GM21825 (cell line): ENCODE measurements at regions not wholly inside any gene's neighbourhood (a gene's known extent, or its start where the extent isn't known, plus 50 kb on each side); places are given as distances from the start of the nearest gene placed in this dataset.
"Not testable (repeated sequence)": the region's sequence is repeated elsewhere in the genome, so short reads cannot be mapped to it uniquely, and the experiment has no call there.

ENCODE experiments used
- ATAC-seq: cut with Tn5 transposase; IDR thresholded peaks from one replicate; pipeline ENCODE4 v1.9.1; 2021; ENCODE audit warnings: mild to moderate bottlenecking, moderate library complexity; ENCODE audit not compliant: unreplicated experiment

GRCh38 chr6:78639111-78640110 is 227.9 kb upstream of the IRAK1BP1 start:
- ATAC-seq, result no peak

- not testable (repeated sequence) for ATAC-seq
Measured at GRCh38 chr6:78643976-78644375, 223.4 kb upstream of the IRAK1BP1 start.

- not testable (repeated sequence) for ATAC-seq
Measured at GRCh38 chr6:78646542-78647415, 220.6 kb upstream of the IRAK1BP1 start.

- not testable (repeated sequence) for ATAC-seq
Measured at GRCh38 chr6:78665819-78666218, 201.5 kb upstream of the IRAK1BP1 start.

DNA sequence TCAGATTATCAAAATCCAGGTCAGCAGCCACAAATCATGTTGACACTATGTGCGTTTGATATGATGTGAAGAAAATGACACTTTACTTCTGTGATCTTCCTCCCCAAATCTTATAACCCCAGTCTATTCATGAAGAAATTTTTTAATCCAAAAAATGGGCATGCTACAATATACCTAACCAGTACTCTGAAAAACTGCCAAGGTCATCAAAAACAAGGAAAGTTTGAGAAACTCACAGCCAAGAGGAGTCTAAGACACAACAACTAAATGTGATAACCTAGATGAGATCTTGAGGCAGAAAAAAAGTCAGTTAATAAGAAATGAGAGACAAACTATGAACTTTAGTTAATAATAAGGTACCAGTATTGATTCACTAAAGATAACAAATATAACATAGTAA is 200.6 kb upstream of the IRAK1BP1 start:
- no peak for ATAC-seq

- no peak for ATAC-seq
Measured at GRCh38 chr6:78670156-78670555, 197.2 kb upstream of the IRAK1BP1 start.

- ATAC-seq, result no peak
Measured at GRCh38 chr6:78670802-78671201, 196.5 kb upstream of the IRAK1BP1 start.

DNA sequence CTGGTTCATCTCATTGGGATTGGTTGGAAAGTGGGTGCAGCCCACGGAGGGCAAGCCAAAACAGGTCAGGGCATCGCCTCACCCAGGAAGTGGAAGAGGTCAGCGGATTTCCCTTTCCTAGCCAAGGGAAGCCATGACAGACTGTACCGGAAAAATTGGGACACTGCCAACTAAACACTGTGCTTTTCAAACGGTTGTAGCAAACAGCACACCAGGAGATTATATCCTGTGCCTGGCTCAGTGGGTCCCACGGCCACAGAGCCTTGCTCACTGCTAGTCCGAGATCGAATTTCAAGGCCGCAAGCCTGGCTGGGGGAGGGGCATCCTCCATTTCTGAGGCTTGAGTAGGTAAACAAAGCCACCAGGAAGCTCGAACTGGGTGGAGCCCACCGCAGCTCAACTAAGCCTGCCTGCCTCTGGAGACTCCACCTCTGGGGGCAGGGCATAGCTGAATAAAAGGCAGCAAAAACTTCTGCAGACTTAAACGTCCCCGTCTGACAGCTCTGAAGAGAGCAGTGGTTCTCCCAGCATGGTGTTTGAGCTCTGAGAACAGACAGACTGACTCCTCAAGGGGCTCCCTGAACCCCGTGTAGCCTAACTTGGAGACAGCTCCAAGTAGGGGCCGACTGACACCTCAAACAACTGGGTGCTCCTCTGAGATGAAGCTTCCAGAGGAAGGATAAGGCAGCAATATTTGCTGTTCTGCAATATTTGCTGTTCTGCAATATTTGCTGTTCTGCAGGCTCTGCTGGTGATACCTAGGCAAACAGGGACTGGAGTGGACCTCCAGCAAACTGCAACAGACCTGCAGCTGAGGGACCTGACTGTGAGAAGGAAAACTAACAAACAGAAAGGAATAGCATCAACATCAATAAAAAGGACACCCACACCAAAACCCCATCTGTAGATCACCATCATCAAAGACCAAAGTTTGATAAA is 191.0 kb upstream of the IRAK1BP1 start:
- not testable (repeated sequence) for ATAC-seq

DNA sequence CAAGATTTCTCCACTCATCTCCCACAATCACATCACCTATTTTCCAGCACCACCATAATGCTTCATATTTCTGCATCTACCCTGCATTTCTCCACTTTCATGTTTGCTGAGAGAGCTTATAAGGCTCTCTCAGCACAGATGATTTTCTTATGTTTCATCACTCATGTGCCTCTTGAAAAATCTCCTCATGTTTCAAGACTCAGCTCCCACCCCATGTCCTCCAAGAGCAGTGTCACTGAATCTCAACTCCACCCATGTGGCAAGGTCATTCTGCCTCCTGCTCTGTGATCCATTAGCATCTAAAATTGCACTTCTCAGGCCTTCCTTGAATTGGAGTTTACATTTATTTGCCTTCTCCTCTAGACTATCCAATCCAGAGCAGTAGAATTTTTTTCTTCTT is 178.7 kb upstream of the IRAK1BP1 start:
- ATAC-seq, result no peak

- no peak for ATAC-seq
Measured at GRCh38 chr6:78693835-78694234, 173.5 kb upstream of the IRAK1BP1 start.

DNA sequence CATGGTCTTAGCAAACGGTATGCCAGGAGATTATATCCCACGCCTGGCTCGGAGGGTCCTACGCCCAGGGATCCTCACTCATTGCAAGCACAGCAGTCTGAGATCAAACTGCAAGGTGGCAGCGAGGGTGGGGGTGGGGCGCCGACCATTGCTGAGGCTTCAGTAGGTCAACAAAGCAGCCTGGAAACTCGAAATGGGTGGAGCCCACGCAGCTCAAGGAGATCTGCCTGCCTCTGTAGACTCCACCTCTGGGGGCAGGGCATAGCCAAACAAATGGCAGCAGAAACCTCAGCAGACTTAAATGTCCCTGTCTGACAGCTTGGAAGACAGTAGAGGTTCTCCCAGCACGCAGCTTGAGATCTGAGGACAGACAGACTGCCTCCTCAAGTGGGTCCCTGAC is 172.7 kb upstream of the IRAK1BP1 start:
- ATAC-seq, result not testable (repeated sequence)

- ATAC-seq, result no peak
Measured at GRCh38 chr6:78700991-78701390, 166.4 kb upstream of the IRAK1BP1 start.

- ATAC-seq, result no peak
Measured at GRCh38 chr6:78701407-78701806, 165.9 kb upstream of the IRAK1BP1 start.

GRCh38 chr6:78709021-78709420 is 158.3 kb upstream of the IRAK1BP1 start:
- ATAC-seq, result no peak

GRCh38 chr6:78713564-78713963 is 153.8 kb upstream of the IRAK1BP1 start:
- ATAC-seq, result no peak

DNA sequence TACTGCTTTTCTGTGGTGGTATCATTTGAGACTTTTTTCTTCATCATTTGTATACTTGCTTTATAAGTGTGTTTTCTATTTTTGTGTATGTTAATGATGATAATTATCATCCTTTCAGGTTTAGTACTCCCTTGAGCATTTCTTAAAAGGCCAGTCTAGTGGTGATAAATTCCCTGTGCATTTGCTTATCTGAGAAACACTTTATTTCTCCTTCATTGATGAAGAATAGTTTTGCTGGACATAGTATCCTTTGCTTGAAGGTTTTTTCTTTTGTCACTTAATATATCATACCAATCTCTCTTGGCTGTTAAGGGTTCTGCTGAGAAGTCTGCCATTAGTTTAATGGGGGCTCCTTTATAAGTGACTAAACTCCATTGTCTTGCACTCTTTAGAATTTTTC is 123.2 kb upstream of the IRAK1BP1 start:
- ATAC-seq, result no peak

GRCh38 chr6:78746457-78746856 is 120.9 kb upstream of the IRAK1BP1 start:
- no peak for ATAC-seq

DNA sequence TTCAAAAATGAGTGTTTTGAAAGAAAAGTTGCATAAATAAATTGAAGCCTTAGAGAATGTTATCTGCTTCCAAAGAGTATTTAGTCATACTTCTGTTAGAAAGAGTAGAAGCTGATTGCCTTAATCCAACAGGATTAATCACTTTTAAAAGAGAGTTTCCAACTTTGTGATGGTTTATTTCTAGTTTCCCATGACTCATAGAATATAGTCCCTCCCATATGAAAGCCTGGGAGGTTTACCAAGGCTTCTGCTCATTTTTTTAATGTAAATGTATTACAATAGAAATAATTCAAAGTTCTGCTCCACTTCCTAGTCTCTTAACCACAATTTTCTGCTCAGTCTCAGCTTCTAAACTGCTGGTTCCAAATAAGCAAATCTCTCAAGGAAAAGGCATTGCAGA is 118.0 kb upstream of the IRAK1BP1 start:
- ATAC-seq, result no peak

- not testable (repeated sequence) for ATAC-seq
Measured at GRCh38 chr6:78758297-78758798, 109.0 kb upstream of the IRAK1BP1 start.

DNA sequence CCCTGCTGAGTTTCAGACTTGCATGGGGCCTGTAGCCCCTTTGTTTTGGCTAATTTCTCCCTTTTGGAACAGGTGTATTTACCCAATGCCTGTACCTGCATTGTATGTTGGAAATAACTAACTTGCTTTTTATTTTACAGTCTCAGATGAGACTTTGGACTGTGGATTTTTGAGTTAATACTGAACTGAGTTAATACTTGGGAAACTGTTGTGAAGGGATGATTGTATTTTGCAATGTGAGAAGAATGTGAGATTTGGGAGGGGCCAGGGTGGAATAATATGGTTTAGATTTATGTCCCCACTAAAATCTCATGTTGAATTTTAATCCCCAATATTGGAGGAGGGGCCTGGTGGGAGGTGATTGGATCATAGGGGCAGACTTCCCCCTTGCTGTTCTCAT is 99.1 kb upstream of the IRAK1BP1 start:
- no peak for ATAC-seq
